GM21381 (cell line): ENCODE measurements at regions not wholly inside any gene's neighbourhood (a gene's known extent, or its start where the extent isn't known, plus 50 kb on each side); places are given as distances from the start of the nearest gene placed in this dataset.

Source experiments
- ATAC-seq: cut with Tn5 transposase; IDR thresholded peaks from one replicate; pipeline ENCODE4 v1.9.1; 2021; ENCODE audit warnings: mild to moderate bottlenecking, moderate library complexity; ENCODE audit not compliant: unreplicated experiment

DNA sequence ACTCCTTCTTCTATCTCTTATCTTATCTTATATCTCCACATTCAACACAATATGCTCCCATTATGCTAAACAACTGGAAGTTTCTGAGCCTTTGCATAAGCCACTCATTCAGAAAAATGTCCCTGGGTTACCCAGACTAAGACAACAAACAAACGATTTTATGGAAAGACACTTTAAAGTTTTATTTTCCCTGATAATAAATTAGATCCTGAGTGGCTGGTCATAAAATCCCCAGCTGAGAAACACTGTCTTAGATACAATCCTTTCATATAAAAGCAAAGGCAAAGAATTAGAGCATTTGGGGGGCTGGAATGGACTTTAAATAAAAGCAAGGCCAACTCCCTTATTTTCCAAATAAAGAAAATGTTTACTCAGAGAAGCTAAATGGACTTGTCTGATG is 322.3 kb downstream of the GBE1 start:
- no peak for ATAC-seq

DNA sequence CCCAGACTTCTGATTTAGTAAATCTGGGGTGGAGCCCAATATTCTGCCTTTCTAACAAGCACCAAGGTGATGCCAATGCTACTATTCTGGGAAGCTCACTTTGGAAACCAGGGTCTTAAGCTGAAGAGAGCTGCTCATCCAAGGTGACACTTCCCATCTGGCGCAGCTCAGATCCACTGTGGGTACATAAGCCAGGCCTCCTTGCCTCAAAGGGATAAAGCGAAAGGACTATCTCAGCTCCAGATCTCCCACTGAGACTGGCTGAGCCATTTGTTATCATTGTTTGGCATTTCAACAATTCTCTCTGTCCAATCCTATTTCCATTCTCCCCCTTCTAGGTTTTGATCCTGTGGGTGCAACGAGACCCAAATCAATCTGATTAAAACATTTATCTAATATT is 323.8 kb downstream of the GBE1 start:
- no peak for ATAC-seq

DNA sequence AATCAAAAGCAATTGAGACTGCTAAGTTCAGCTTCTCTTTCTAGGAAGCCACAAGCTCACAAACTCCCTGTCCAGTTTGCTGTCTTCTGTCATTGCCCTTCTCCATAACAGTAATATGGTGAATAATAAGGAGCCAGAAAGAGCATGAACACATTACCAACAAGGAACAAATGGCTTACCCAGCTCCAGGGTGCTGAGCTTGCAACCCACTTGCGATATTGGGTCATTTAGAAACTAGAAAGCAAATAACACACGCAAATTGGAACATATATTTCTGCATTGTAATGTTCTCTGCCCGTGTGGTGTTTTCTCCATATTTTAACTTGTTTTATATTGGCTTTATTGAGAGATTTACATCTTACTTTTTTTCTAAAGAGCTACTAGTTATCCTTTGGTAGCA is 325.3 kb downstream of the GBE1 start:
- no peak for ATAC-seq

DNA sequence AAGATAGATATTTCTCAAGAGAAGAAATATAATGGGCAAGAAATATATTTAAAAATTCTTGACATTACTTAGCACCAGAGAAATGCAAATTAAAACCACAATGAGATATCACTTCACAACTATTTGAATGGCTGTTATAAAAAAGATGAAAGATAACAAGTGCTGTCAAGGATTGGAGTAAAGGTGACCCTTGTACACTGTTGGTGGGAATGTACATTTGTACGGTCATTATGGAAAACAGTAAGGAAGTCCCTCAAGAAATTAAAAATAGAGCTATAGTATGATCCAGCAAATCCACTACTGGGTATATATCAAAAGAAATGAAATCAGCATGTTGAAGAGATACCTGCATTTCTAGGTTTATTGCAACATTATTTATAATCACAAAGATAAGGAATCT is 326.4 kb downstream of the GBE1 start:
- no peak for ATAC-seq

DNA sequence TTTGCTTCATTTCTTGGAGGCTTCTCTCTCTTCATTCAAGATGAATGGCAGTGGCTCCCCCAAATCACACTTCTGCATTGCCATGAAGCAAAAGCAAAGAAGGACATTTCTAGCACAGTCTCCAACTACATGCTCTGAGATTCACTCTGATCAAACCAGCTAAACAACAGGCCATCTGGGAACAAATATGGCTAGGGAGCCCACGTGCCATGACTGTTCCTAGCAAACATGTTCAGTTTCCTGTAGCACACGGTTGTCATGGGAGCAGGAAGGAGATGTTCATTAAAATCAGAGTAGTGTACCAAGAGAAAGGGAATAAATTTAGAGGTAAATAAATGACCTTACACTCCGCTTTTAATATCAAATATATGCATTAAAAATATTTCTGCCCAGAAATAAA is 327.3 kb downstream of the GBE1 start:
- no peak for ATAC-seq

DNA sequence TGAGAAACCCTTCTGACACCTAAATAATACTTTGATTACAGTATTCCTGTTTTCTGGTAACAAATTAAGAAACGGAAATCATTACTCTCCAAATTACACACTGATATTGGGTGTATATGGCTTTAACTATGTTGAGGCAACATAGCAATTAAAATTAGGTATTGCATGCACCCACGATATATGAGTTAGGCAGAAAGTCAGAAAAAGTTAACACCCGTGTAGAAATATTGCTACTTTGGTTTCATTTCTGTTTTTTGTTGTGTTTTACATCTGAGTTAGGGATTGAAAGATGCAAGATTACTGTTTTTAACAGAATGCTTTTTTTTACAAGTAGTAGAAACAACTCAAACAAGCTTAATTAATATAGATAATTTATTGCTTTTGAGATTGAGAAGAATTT is 327.8 kb downstream of the GBE1 start:
- no peak for ATAC-seq

DNA sequence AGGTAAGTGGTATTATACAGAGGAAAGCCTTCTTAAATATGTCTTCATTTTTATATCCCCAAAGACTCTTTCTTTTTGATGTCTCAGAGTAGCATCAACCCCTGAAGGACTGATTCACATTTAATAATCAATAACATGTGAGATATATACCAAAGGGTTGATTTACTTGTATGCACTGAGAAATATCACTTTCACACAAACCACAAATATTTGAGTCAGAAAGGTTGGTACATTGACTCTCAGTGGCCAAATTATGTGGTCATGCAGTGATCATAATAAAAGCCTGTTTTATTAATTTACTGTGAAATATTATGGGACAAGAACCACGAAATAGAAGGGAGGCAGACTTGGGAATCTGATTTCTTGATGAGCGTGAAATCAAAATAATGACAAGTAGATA is 329.0 kb downstream of the GBE1 start:
- ATAC-seq: no peak

DNA sequence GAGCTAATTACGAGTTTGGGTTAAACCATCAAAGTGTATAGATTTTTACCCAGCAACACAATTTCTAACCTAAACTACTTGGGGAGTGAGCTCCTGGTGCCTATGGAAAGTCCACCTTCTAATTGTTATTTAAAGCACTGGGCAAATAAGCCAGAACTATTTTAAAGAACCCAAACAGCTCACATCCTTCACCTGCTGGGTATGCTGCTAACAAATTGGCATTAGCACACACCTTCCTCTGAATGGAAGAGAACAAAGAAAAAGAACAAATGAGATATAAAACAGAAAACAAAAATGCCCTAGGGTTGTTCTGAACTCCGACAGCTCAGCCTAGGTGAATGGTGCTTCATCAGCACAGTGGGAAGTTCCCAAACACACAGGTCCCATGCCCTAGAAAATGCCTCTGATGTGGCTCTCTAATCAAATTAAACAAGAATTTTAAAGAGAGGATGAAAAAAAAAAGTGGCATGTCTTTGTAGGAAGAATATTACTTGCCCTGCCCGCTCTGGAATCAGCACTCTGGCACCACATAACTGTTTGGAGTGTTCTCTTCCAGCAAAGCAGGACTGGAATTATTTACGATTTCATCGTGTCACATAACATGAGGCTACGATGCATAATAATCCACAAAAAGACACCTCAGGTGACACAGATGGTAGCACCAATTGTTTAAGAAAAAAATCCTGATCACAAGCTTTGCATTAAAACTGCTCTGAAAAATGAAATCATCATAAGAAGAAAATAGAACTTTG is 334.4 kb downstream of the GBE1 start:
- no peak for ATAC-seq

DNA sequence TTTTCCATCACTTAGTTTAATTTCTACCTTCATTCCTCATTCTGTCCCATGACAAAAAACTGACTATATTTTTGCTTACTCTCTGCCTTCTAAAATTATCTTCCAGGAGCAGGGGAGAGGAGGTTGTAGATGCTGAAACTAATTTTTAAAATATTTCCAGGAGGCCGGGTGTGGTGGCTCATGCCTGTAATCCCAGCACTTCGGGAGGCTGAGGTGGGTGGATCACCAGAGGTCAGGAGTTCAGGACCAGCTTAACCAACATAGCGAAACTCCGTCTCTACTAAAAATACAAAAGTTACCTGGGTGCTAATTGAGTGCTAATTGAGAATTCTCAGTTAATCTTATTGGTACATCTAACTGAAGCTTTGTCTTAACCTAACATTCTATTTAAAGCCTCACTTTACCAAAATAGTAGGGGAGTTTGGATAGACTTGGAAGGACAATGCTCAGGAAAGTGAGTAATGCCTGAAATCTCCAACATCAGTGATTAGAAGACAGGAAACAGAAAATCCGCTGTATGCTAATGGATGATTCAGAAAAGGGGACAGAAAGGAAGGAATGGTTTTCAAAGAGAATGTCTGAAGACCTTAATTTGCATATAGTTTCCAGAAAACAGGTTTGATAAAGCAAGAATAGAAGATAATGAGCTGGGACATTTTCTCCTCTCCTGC is 336.1 kb downstream of the GBE1 start:
- no peak for ATAC-seq

DNA sequence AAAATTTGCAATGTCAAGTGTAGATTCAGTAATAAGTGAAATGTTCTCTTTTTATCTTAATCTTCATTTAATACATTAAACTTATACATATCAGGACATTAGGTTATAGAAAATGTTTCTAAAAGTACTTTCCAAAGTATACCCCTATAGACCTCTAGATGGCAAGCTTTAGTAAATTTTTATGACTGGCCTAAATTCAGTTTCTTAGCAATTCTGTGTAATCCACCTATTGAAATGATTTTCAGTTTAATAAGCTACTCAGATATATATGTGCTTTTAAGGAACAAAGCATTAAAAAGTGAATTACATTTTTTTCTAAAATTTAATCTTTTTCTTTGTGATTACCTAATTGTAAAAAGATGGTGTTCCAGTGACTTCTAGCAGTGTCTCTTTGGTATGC is 342.2 kb downstream of the GBE1 start:
- no peak for ATAC-seq

DNA sequence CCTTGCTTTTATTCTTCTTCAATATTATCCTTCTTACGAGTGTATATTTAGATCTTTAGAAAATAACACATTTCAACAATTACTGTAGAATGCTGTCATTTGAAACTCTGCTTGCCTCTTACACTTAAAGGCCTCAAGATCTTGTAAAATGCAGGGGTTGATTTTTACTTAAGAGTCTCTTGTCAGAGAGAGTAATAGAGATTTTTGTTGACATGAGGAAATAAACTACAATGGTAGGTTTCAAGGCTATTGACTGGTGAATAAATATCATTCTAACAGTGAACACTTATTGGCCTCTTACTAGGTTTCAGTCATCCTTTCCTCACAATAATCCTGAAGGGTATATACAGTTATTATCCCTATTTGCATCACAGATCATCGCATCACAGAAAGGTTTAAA is 344.6 kb downstream of the GBE1 start:
- ATAC-seq: no peak

DNA sequence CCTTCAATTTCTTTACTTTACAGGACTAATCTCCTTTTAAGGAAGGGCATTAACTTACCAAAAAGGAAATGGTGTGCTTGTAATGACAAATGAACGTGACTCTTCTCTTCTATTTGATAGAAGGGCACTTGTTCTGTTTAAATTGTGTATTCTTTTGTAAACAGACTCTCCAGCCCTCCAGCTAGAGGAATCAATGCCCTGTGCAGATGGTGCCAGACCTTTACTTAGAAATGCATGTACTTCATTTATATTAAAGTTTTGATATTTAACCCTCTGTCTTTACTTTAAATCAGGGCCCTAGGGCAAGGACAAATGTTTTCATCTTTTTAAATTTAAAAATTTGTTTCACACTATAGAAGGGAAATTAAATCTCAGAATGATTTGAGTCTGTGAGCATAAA is 355.1 kb downstream of the GBE1 start:
- no peak for ATAC-seq

DNA sequence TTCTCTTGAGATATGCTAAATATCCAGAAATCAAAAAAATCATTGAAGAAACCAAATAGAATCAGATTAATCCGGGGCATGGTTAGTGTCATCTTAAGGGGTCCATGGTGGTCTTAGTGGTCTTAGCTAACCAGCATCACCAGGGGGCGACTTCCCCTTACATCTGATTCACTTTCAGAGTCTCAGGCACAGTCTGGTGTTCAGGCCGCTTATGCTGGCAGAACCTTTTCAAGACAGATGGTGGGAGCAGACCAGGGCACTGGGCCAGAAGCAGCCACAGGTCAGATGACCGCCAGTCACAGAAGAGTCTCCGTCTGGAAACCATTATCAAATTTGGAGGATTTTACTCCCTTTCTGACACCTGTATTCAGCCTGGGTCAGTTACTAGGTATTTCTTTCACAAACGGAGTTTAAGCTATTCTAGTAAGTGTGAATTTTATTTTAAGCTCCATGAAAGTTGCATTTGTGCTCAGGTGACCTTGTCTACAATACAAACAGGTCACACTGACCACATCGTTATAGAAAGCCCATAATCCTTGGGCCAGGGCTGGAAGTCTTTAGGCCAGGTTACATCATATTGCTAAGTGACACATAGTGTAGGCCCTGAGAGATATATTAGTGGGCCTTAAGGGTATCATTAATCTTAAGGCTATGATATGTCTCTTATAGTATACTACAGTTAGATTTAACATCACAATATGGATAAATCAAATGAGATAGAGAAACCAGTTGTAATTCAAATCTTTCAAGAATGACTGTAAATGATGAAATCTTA is 365.5 kb downstream of the GBE1 start:
- ATAC-seq: no peak

DNA sequence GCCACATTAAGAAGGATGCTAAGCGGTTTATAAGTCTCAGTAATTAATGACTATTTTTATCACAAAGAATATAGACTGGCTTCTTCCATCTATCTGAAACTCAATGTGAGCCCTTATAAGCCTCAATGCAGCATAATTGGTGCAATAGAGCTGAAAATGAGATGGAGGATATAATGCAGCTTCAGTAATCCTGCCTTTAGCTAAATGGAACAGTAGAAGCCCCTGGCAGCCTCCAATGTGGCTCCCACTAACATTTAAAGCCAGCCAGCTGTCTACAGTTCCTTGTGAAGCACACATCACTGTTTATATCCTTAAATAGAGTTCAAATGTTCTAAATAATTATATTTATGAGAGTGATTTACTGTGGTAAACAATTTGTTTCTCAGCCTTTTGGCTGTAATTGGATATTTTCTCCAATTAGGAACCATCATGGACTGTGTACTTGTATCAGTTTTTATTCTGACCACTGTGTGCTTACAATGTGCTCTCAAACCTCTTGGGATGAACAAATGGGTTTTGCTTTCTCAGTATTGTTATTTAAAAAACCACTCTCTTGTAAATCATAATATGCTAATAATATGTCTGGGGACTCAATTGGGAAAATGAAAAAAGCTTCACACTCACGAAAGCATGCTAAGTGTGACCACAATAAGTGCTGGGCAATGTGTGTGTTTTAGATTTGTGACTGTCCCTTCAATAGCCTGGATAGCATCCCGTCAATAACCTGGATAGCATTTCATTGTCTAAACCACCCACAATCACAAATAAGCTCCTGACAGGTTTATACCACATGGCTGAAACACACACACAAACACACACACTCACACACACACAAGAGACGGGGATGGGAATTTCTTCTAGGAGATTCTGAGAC is 366.6 kb downstream of the GBE1 start:
- ATAC-seq: no peak

DNA sequence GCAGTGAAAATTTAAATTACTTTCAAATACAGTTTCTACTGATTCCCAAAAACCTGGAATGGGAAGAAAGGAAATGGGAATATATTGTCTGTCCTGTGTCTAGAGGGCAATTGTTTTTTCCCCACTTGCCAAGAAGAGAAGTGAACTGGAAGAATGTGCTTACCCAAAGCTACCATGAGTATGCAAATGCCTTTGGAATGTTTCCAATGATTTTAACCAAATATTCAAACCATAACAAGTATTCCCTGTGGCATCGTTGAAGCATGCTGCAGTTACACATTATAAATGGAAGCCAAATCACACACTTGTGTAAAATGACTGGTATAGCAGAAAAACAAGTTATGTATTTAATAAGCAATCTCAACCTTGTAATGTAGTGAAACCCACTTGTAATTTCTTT is 368.2 kb downstream of the GBE1 start:
- ATAC-seq: no peak

DNA sequence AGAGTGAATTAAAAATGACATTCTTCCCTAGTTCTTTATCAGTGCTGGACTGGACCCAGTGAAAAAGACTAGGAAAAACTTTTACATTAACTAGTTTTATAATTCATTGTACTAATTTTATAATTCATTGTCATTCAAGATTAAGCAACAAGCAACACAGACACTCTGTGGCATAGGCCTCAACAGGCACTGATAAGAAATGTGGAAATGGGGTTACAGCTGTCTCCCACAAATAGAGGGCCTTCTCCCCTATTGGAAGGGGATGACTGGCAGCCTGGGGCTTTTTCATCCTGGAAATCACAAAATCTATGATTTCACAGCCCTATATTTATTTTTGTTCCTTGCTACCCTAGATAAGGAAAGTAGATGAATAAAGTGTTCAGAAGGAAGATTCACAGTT is 370.6 kb downstream of the GBE1 start:
- ATAC-seq: no peak

DNA sequence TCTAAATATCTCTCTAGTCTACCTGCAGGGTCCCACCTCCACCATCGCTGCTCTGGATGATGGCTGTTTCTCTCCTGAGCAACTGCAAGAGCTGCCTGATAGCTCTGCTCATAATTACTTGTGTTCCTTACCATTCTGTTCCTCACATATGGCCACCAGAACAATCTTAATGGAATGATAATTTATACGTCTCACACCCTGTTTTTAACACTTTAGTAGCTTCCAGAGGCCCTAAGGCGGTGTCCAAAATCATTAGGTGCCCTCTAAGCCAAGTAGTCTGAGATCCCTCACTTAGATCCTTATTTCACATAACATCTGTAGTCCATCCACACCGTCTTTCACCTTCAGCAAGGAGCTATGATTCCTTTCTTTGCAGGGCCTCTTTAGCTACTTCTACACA is 373.3 kb downstream of the GBE1 start:
- ATAC-seq: no peak

DNA sequence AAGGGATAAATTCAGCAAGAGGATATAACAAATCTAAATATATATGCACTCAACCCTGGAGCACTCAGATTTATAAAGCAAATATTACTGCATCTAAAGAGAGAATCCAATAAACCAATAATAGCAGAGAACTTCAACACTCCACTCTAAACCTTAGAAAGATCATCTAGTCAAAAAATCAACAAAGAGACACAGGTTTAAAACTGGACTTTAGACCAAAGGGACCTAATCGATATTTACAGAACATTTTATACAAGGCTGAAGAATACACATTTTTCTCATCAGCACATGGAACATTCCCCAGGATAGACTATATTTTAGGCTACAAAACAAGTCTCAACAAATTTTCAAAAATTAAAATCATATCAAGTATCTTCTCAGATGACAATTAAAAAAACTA is 379.0 kb downstream of the GBE1 start:
- no peak for ATAC-seq

DNA sequence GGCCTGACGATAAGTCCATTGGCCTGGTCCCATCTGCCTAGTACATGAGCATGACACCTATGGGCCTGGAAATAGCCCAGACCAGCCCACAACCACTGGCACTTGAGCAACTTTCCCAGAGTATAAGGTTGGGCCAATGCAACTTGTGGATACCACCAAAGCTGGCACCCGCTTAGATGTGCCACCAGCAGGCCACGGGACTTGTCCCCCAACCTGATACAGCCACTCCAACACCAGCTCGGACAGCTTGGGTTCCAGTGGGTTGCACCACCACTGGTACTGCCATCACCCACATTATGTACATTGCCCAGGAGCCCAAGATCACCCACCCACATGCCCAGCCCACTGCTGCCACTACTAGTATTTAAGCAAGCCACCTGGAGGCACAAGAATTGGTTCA is 381.2 kb downstream of the GBE1 start:
- no peak for ATAC-seq

DNA sequence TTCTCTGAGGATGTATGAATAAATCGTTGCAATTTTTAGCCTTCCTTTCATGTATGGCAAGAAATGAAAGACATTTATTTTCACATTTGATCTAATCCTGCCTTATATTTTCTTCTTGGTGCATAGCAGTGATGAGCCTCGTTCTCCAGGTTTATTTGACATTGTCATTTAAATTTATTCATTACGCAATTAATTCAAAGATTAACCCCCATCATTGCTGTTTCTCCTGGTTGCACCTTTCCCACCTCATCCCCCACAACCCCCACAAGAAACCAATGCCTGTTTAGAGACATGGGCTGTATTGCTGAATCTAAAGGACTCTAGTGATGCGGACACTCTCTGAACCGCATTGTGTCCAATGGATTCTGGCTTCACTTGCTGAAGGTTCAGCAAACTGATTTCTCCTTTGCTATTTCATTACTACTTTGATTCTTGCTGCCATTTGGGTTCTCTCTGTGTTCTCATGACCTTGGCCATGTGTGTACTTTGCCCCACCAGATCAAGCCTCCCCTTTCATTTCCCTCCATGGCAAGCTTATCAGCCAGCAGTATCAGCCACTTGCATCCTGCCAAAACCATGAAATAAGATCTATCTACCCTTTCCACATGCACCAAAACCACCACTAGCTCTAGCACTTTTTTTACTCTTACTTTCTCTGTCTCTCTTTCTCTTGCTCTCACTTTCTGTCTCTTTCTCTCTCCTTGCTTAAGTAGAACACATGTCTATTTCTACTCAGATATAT is 382.7 kb downstream of the GBE1 start:
- no peak for ATAC-seq
